IMR-90 (cell line): ENCODE measurements at regions not wholly inside any gene's neighbourhood (a gene's known extent, or its start where the extent isn't known, plus 50 kb on each side); places are given as distances from the start of the nearest gene placed in this dataset.

Experiments used
- ATAC-seq: fragments of 200-7000 bp; cut with Tn5 transposase; 2 replicates; pipeline ENCODE4 v1.9.1; 2020; ENCODE audit warnings: low read depth, mild to moderate bottlenecking, moderate library complexity
- BruUV-seq: library from RNA; stranded (reverse); fragments of 400-500 nt; replicated peaks from 2 replicates; lab custom pipeline; 2021; lab: Mats Ljungman, UMichigan
- CTCF ChIA-PET: fragments of 300-600 bp; formaldehyde crosslinking; extraction: SDS; loops from one replicate; lab custom pipeline; 2021; ENCODE audit warnings: antibody characterized with exemption; lab: Yijun Ruan, JAX
- POLR2A ChIA-PET: fragments of 300-600 bp; sonication (Branson Sonifier 250); formaldehyde crosslinking; loops from one replicate; lab custom pipeline; 2022; ENCODE audit warnings: antibody characterized with exemption; ENCODE audit not compliant: unreplicated experiment; lab: Charles Lee
- DNase-seq: peaks from one replicate; pipeline ENCODE4 v3.0.0; 2013
- H2AFZ ChIP-seq: replicated peaks from 2 replicates; pipeline ENCODE3; 2013; ENCODE audit warnings: low read length, mild to moderate bottlenecking; ENCODE audit not compliant: poor library complexity
- H2AK5ac ChIP-seq: 2 replicates; pipeline ENCODE4 v1.6.1; 2013; ENCODE audit warnings: low read depth, low read length, inconsistent platforms
- H2AK9ac ChIP-seq: replicated peaks from 2 replicates; pipeline ENCODE3; 2013; ENCODE audit warnings: mild to moderate bottlenecking, low read depth, low read length, moderate library complexity; ENCODE audit not compliant: poor library complexity
- H2BK120ac ChIP-seq: 2 replicates; pipeline ENCODE4 v1.6.1; 2013; ENCODE audit warnings: low read depth, low read length, inconsistent platforms
- H2BK15ac ChIP-seq: 3 replicates; pipeline ENCODE4 v1.6.1; 2013; ENCODE audit warnings: low read depth, low read length, inconsistent platforms
- H2BK20ac ChIP-seq: 2 replicates; pipeline ENCODE4 v1.6.1; 2013; ENCODE audit warnings: low read depth, mild to moderate bottlenecking, inconsistent platforms, low read length, moderate library complexity
- H2BK5ac ChIP-seq: 2 replicates; pipeline ENCODE4 v1.6.1; 2013; ENCODE audit warnings: mild to moderate bottlenecking, low read depth, low read length, inconsistent platforms; ENCODE audit not compliant: poor library complexity, severe bottlenecking
- H3K14ac ChIP-seq: replicated peaks from 2 replicates; pipeline ENCODE4 v1.6.1; 2013; ENCODE audit warnings: low read depth, low read length, inconsistent platforms
- H3K18ac ChIP-seq: 2 replicates; pipeline ENCODE4 v1.6.1; 2013; ENCODE audit warnings: low read depth, low read length, control low read depth
- H3K23ac ChIP-seq: 2 replicates; pipeline ENCODE4 v1.6.1; 2013; ENCODE audit warnings: low read depth, low read length, inconsistent platforms
- H3K27ac ChIP-seq: 2 replicates; pipeline ENCODE4 v1.5.1; 2013; ENCODE audit warnings: mild to moderate bottlenecking, control low read depth, low read length; ENCODE audit not compliant: insufficient read depth
- H3K27me3 ChIP-seq: 2 replicates; pipeline ENCODE4 v1.6.1; 2013; ENCODE audit warnings: low read length; ENCODE audit not compliant: control insufficient read depth, insufficient read depth
- H3K36me3 ChIP-seq: 2 replicates; pipeline ENCODE4 v1.6.1; 2013; ENCODE audit warnings: low read length, mixed read lengths; ENCODE audit not compliant: control insufficient read depth, insufficient read depth
- H3K4ac ChIP-seq: 2 replicates; pipeline ENCODE4 v1.6.1; 2013; ENCODE audit warnings: low read depth, low read length, inconsistent platforms
- H3K4me1 ChIP-seq: 2 replicates; pipeline ENCODE4 v1.6.1; 2013; ENCODE audit warnings: low read length, mixed read lengths; ENCODE audit not compliant: control insufficient read depth, insufficient read depth
- H3K4me2 ChIP-seq: 2 replicates; pipeline ENCODE4 v1.6.1; 2013; ENCODE audit warnings: low read depth, mild to moderate bottlenecking, control low read depth, low read length, moderate library complexity
- H3K4me3 ChIP-seq: 2 replicates; pipeline ENCODE4 v1.5.1; 2013; ENCODE audit warnings: low read depth, mild to moderate bottlenecking, control low read depth, low read length, moderate library complexity; ENCODE audit not compliant: insufficient read depth
- H3K56ac ChIP-seq: 2 replicates; pipeline ENCODE4 v1.6.1; 2013; ENCODE audit warnings: low read length, inconsistent platforms; ENCODE audit not compliant: insufficient read depth; ENCODE audit errors: extremely low read depth
- H3K79me1 ChIP-seq, 2 experiments: 2 replicates each; pipeline ENCODE4 v1.6.1; 2013; ENCODE audit warnings: low read length in 2 of 2, inconsistent platforms in 1 of 2, low read depth in 1 of 2
- H3K9ac ChIP-seq: 2 replicates; pipeline ENCODE4 v1.6.1; 2013; ENCODE audit warnings: low read depth, low read length, control low read depth
- H3K9me1 ChIP-seq: 2 replicates; pipeline ENCODE4 v1.6.1; 2013; ENCODE audit warnings: low read length, inconsistent platforms; ENCODE audit not compliant: insufficient read depth
- H3K9me3 ChIP-seq: 2 replicates; pipeline ENCODE4 v1.6.1; 2013; ENCODE audit warnings: low read length; ENCODE audit not compliant: control insufficient read depth, insufficient read depth
- H4K20me1 ChIP-seq: 2 replicates; pipeline ENCODE4 v1.6.1; 2013; ENCODE audit warnings: low read length, inconsistent platforms; ENCODE audit not compliant: insufficient read depth
- H4K5ac ChIP-seq: 2 replicates; pipeline ENCODE4 v1.6.1; 2013; ENCODE audit warnings: mild to moderate bottlenecking, low read depth, low read length, control low read depth
- H4K8ac ChIP-seq, 2 experiments: 2 replicates each; pipeline ENCODE4 v1.6.1; 2013; ENCODE audit warnings: low read depth in 2 of 2, low read length in 2 of 2, control low read depth in 1 of 2, inconsistent platforms in 1 of 2
- H4K91ac ChIP-seq: 2 replicates; pipeline ENCODE4 v1.6.1; 2013; ENCODE audit warnings: low read depth, low read length, inconsistent platforms; ENCODE audit not compliant: insufficient read depth
- BHLHE40 ChIP-seq: fragments of 150-350 bp; IDR thresholded peaks from 2 replicates; pipeline ENCODE4 v1.6.1; 2016; ENCODE audit warnings: mild to moderate bottlenecking, low read depth, low read length
- CEBPB ChIP-seq: IDR thresholded peaks from 2 replicates; pipeline ENCODE4 v1.6.1; 2012; ENCODE audit warnings: low read depth, low read length, improper control_type of control experiment
- CHD1 ChIP-seq: IDR thresholded peaks from 2 replicates; pipeline ENCODE4 v1.6.1; 2012; ENCODE audit warnings: low read depth, low read length, improper control_type of control experiment
- CTCF ChIP-seq: conservative IDR thresholded peaks from 2 replicates; pipeline ENCODE4 v1.5.1; 2012; ENCODE audit warnings: mild to moderate bottlenecking, low read depth, low read length, improper control_type of control experiment
- ELK1 ChIP-seq: fragments of 150-350 bp; IDR thresholded peaks from 2 replicates; pipeline ENCODE4 v1.6.1; 2016; ENCODE audit warnings: low read depth, mild to moderate bottlenecking, low read length, moderate library complexity, borderline replicate concordance
- FOS ChIP-seq: fragments of 150-350 bp; IDR thresholded peaks from 2 replicates; pipeline ENCODE4 v1.6.1; 2016; ENCODE audit warnings: low read depth, low read length
- MAFK ChIP-seq: IDR thresholded peaks from 2 replicates; pipeline ENCODE4 v1.6.1; 2012; ENCODE audit warnings: low read depth, low read length, improper control_type of control experiment
- MAZ ChIP-seq: IDR thresholded peaks from 2 replicates; pipeline ENCODE4 v1.6.1; 2012; ENCODE audit warnings: low read depth, mild to moderate bottlenecking, low read length, improper control_type of control experiment, moderate library complexity, borderline replicate concordance
- MXI1 ChIP-seq: IDR thresholded peaks from 2 replicates; pipeline ENCODE4 v1.6.1; 2012; ENCODE audit warnings: low read depth, mild to moderate bottlenecking, low read length, moderate library complexity, borderline replicate concordance
- NFE2L2 ChIP-seq: fragments of 150-350 bp; IDR thresholded peaks from 2 replicates; pipeline ENCODE4 v1.6.1; 2016; ENCODE audit warnings: low read depth, mild to moderate bottlenecking, low read length
- POLR2A ChIP-seq: IDR thresholded peaks from 2 replicates; pipeline ENCODE4 v1.6.1; 2012; ENCODE audit warnings: mild to moderate bottlenecking, low read depth, low read length
- RAD21 ChIP-seq: IDR thresholded peaks from 2 replicates; pipeline ENCODE4 v1.6.1; 2012; ENCODE audit warnings: low read length, improper control_type of control experiment
- RCOR1 ChIP-seq: IDR thresholded peaks from 2 replicates; pipeline ENCODE4 v1.6.1; 2012; ENCODE audit warnings: mild to moderate bottlenecking, low read length, improper control_type of control experiment; ENCODE audit not compliant: insufficient replicate concordance
- RFX5 ChIP-seq: IDR thresholded peaks from 2 replicates; pipeline ENCODE4 v1.8.0; 2012; ENCODE audit warnings: low read depth, mild to moderate bottlenecking, low read length, moderate library complexity
- SMC3 ChIP-seq: fragments of 150-350 bp; IDR thresholded peaks from 2 replicates; pipeline ENCODE4 v1.6.1; 2016; ENCODE audit warnings: low read depth, mild to moderate bottlenecking, antibody characterized with exemption, low read length, moderate library complexity
- USF2 ChIP-seq: fragments of 150-350 bp; IDR thresholded peaks from 2 replicates; pipeline ENCODE4 v1.6.1; 2017; ENCODE audit warnings: mild to moderate bottlenecking, antibody characterized with exemption, low read length, low read depth
- WGBS, 2 experiments: methylation state at CpG; one replicate each; pipeline versions ENCODE4 v1.1.5 to v1.1.7; 2013; ENCODE audit warnings: missing lambda C conversion rate in 2 of 2; ENCODE audit not compliant: insufficient read length in 1 of 2; ENCODE audit errors: extremely low coverage in 2 of 2; 5-methylcytosine and 5-hydroxymethylcytosine counted together
- dilution Hi-C: fragments of 300-500 bp; cut with HindIII; formaldehyde crosslinking; loops from one replicate; pipeline ENCODE4 v1.14.3; 2018; ENCODE audit warnings: low sequenced_read_pairs; ENCODE audit not compliant: unreplicated experiment
- in situ Hi-C: fragments of 300-500 bp; cut with MboI; formaldehyde crosslinking; loops from 3 replicates; pipeline ENCODE4 v1.14.3; 2019; ENCODE audit warnings: low sequenced_read_pairs, inconsistent platforms, mixed read lengths
- intact Hi-C: fragments of 100-400 bp; cut with micrococcal nuclease; formaldehyde crosslinking; loops from 2 replicates; pipeline ENCODE4 v1.10.0; 2022

- no peak overlapping the region for H4K5ac ChIP-seq
- no peak overlapping the region for H3K56ac ChIP-seq
- no peak overlapping the region for H3K23ac ChIP-seq
- no peaks in the 10 kb centered on the region for H3K9me3 ChIP-seq
- no peak overlapping the region for H2BK15ac ChIP-seq
- no peaks in the 10 kb centered on the region for H3K4me1 ChIP-seq
- no peak overlapping the region for H2BK20ac ChIP-seq
- H3K27me3 ChIP-seq: no peaks in the 10 kb centered on the region; the same call in 1 of the 2 replicates
- H2BK5ac ChIP-seq: no peak overlapping the region
- DNase-seq: no peak
- CTCF ChIA-PET: interaction anchor here (0.7 to 2.6 kb wide), 6 partner anchors 19 to 343 kb away, joined by 3 to 15 read pairs (median 4); no protein-coding TSS in a partner anchor
- H2AFZ ChIP-seq: no peak overlapping the region
- no TSS peak for BruUV-seq
- no peak overlapping the region for H4K91ac ChIP-seq
- no peak overlapping the region for H2BK120ac ChIP-seq
- no peak overlapping the region for H3K9ac ChIP-seq
- H2AK5ac ChIP-seq: no peak overlapping the region
- H4K20me1 ChIP-seq: no peaks in the 10 kb centered on the region
- dilution Hi-C loops: no loop called here
- H3K14ac ChIP-seq: no peak overlapping the region
- 0 out of 2 replicates have a peak, but pooled peaks cover 2% of the 10 kb centered on the region for H3K9me1 ChIP-seq
- no peak overlapping the region for H3K4me3 ChIP-seq
- H3K36me3 ChIP-seq: no peaks in the 10 kb centered on the region
- no peaks in the 10 kb centered on the region for H3K79me1 ChIP-seq
- no CpG with 5 or more reads among the region's 5 CpGs for WGBS, 2 experiments
- TF ChIP-seq BHLHE40: no peak
- no peak for TF ChIP-seq ELK1
- TF ChIP-seq RAD21: no peak
- TF ChIP-seq USF2: no peak
- TF ChIP-seq CHD1: no peak
- no peak for TF ChIP-seq SMC3
- TF ChIP-seq MXI1: no peak
- TF ChIP-seq RFX5: no peak
- no peak for TF ChIP-seq POLR2A
- no peak for TF ChIP-seq CEBPB
- no peak for TF ChIP-seq NFE2L2
- TF ChIP-seq FOS: no peak
- no peak for TF ChIP-seq MAFK
- no peak for TF ChIP-seq CTCF
- TF ChIP-seq RCOR1: no peak
- no peak for TF ChIP-seq MAZ
- intact Hi-C loops: loop anchor here (1.0 to 2.0 kb wide), 6 partner anchors 87 to 519 kb away; partner anchors contain the start of gene SLC7A1
- no peak overlapping the region for H3K4ac ChIP-seq
- no peak overlapping the region for H3K4me2 ChIP-seq
- H2AK9ac ChIP-seq: no peak overlapping the region
- H3K27ac ChIP-seq: no peak overlapping the region
- ATAC-seq: no peak
- POLR2A ChIA-PET: no interaction called here
- no peak overlapping the region for H3K18ac ChIP-seq
- H4K8ac ChIP-seq: no peak overlapping the region
- in situ Hi-C loops: loop anchor here (10.0 kb wide), 1 partner anchor 189 kb away; no protein-coding TSS in a partner anchor
These were observed 193.8 kb downstream of the KATNAL1 start for GRCh38 chr13:30113551-30113950.
